GM21529 (cell line): ENCODE measurements at regions not wholly inside any gene's neighbourhood (a gene's known extent, or its start where the extent isn't known, plus 50 kb on each side); places are given as distances from the start of the nearest gene placed in this dataset.
A peak's percentile ranks its signal among the peaks of the same experiment; 100 is the strongest.

Experiments
- ATAC-seq: cut with Tn5 transposase; IDR thresholded peaks from one replicate; pipeline ENCODE4 v1.9.1; 2021; ENCODE audit not compliant: unreplicated experiment

DNA sequence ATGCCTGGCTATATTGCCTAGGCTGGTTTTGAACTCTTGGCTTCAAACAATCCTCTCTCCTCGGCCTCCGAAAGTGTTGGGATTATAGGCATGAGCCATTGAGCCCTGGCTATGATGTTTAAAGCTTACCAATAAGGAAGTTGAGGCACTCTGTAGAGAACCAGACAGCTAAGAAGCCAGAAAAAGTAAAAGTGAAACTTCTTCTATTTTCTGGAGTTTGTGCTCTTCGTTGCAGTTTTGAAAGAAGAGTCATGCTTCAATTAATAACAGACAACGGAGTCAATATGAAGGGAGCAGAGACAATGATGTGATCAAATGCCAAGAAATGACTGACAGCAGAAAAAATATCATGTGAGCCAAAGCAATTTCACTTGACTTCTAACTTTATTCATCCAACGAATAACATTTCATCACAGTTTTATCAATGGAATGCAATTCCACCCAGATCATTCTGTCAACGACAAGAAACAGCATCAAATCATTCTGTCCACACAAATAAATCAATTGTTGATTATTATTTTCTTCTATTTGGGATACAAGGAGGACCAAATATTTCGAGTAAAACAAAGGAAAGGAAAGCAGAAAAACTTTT is 175.5 kb upstream of the CELF4 start:
- ATAC-seq: no peak

DNA sequence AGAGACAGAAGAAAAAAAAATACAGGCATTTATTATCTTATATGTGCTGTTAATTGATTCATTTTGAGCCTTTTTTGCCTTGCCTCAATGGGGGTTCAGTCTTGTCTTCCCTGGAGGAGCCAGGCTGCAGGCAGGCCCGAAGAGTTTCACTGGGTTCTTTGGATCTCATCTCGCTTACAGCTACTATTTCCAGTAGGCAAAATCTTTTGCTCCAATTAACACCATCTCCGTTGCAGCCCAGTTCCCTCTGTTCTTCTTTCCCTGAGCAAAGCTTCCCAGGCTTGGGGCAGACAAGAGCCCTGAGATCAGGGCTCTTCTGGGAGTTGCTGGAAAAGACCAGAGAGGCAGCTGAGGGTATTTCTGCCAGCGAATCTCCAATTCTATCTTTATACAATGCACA is 168.8 kb upstream of the CELF4 start:
- no peak for ATAC-seq

DNA sequence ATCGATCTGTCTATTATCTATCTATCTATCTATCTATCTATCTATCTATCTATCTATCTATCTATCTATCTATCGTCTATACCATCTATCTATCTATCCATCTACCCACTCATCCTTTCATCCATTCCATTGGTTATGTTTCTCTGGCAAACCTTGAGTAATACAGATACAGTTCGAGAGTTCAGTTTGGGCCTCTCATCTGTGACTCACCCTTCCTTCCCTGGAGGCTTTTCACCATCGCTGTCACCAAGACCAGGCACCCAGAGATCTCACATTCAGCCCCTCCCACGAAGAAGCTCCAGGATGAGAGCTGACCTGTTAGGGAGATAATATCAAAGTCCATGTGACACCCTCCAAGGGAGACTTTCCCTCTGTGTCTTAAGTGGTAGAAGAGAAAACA is 164.1 kb upstream of the CELF4 start:
- ATAC-seq: no peak

GRCh38 chr18:37724206-37724605 is 158.6 kb upstream of the CELF4 start:
- no peak for ATAC-seq

- no peak for ATAC-seq
Measured at GRCh38 chr18:37721544-37722522, 156.2 kb upstream of the CELF4 start.

DNA sequence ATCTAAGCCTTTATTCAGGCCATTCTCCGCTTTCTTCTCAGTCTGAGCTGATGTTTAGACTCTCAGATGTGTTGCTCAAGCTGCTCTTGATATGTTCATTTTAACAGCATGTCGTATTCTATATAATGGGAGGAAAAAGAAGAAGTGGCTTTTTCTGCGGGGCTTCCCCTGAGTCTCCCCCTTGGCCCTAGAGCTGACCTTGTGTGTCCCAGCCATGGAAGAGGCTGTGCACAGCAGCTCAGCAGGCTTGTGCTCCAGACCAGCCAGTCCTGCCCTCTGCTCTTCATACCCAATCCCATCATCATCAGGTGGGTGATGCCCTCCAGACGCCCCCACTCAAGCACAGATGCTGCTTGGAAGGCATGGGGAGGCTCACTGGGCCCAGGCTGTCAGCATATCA is 155.1 kb upstream of the CELF4 start:
- peak; percentile 63 for ATAC-seq

DNA sequence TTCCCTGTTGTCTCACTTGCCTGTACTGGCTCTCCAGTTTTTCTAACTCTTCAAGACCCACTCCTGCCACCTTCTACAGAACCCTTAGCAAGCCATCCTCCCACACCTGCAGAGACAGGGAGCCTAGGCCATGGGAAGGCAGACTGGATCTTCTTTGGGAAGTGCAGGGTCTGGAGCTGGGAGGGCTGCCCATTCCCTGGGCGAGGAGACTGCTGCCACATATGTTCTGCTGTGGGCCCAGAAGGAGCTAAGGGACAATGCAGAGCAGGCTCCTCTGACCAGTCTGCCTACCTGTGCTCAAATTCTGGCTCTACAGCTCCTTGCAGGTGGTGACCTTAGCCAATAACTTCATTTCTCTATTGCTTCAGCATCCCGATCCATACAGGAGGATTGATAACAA is 152.1 kb upstream of the CELF4 start:
- no peak for ATAC-seq

DNA sequence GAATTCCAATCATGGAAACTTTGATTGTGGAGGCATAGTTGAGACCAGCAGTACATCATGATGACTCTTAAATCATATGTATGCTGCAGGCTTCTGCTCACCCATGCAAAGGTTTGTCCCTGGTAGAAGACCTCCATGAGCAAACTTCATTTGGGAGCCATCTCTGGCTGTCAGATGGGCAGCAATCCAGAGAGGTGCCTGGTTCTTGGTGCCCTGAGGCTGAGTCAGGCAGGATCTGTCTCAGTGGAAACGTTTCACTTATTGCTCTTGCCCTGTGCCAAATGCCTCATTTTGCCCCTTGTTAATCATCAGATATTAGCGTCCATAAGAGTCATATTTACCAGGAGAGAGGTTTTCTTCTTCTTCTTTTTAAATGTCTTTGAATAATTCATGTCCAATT is 151.5 kb upstream of the CELF4 start:
- no peak for ATAC-seq

GRCh38 chr18:37716106-37716735 is 150.6 kb upstream of the CELF4 start:
- no peak for ATAC-seq

GRCh38 chr18:37714691-37715090 is 149.1 kb upstream of the CELF4 start:
- ATAC-seq: no peak

- ATAC-seq: no peak
Measured at GRCh38 chr18:37712776-37713175, 147.2 kb upstream of the CELF4 start.

DNA sequence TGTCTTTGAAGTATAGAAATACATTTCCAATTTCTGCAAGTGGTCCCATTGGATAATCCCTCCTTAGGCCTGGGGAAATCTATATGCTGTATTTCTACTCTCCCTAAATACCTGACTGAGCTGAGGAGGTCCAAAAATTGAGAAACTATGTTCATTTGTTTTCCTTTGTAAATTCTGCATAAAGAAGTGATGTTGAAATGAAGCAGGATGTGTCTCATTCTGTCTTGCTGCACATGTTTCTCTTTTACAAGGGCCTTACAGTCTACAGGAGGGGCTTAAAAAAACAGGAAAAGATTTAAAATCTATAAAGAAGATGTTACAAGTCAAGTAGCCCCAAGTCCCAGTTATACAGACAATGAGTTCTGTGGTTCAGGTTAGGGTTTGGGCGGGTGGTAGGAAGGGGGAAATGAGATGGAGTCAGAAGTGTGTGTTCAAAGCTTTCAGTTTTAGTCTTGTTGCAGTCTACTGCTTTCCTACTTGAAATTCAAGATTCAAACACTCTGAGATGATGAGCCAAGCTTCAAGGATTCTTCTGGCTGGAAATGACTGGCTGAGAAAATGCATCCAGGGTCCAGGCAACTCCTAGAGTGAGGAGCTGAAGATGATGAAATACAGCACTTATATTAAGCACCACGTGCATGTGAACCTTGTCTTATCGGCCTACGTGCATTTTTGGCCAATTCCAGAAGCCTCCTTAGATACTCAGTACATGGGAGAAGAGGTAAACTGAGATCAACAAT is 146.3 kb upstream of the CELF4 start:
- no peak for ATAC-seq

- ATAC-seq: no peak
Measured at GRCh38 chr18:37710726-37711125, 145.1 kb upstream of the CELF4 start.

GRCh38 chr18:37709740-37710139 is 144.1 kb upstream of the CELF4 start:
- no peak for ATAC-seq

GRCh38 chr18:37705016-37705415 is 139.4 kb upstream of the CELF4 start:
- no peak for ATAC-seq

GRCh38 chr18:37702841-37703240 is 137.2 kb upstream of the CELF4 start:
- no peak for ATAC-seq

GRCh38 chr18:37701967-37702366 is 136.4 kb upstream of the CELF4 start:
- no peak for ATAC-seq

- no peak for ATAC-seq
Measured at GRCh38 chr18:37698508-37699040, 133.0 kb upstream of the CELF4 start.

- no peak for ATAC-seq
Measured at GRCh38 chr18:37694516-37694915, 128.9 kb upstream of the CELF4 start.

- no peak for ATAC-seq
Measured at GRCh38 chr18:37691162-37691561, 125.6 kb upstream of the CELF4 start.

- no peak for ATAC-seq
Measured at GRCh38 chr18:37689841-37690240, 124.2 kb upstream of the CELF4 start.
